Mesothelial cell of epicardium (in vitro differentiated cells): ENCODE measurements at regions not wholly inside any gene's neighbourhood (a gene's known extent, or its start where the extent isn't known, plus 50 kb on each side); places are given as distances from the start of the nearest gene placed in this dataset.

Experiments used
- DNase-seq, 2 experiments: peaks; one replicate each; pipeline ENCODE4 v3.0.0; 2021; ENCODE audit warnings: low spot score in 2 of 2; ENCODE audit not compliant: unreplicated experiment in 2 of 2
- H3K27ac Mint-ChIP-seq: 2 replicates; pipeline ENCODE4 v1.8.0; 2021; ENCODE audit warnings: mixed read lengths
- H3K27me3 Mint-ChIP-seq: 2 replicates; pipeline ENCODE4 v1.8.0; 2021; ENCODE audit warnings: low read depth, mixed read lengths
- H3K36me3 Mint-ChIP-seq: 2 replicates; pipeline ENCODE4 v1.8.0; 2021; ENCODE audit warnings: mixed read lengths
- H3K4me1 Mint-ChIP-seq: 2 replicates; pipeline ENCODE4 v1.8.0; 2021; ENCODE audit warnings: mixed read lengths
- H3K4me3 Mint-ChIP-seq: 2 replicates; pipeline ENCODE4 v1.8.0; 2021; ENCODE audit warnings: mild to moderate bottlenecking, moderate library complexity, mixed read lengths
- H3K9me3 Mint-ChIP-seq: 2 replicates; pipeline ENCODE4 v1.8.0; 2021; ENCODE audit warnings: mixed read lengths
- CTCF ChIP-seq: fragments of 200-600 bp; sonication (generic); IDR thresholded peaks from one replicate; pipeline ENCODE4 v1.5.0; 2021; ENCODE audit warnings: antibody characterized with exemption; ENCODE audit not compliant: unreplicated experiment

GRCh38 chr12:75888874-75889613 is 142.5 kb downstream of the PHLDA1 start:
- no peaks in the 10 kb centered on the region for H3K36me3 Mint-ChIP-seq
- H3K27me3 Mint-ChIP-seq = no peaks in the 10 kb centered on the region
- H3K4me1 Mint-ChIP-seq = peaks cover 57% of the 10 kb centered on the region
- no peak for TF ChIP-seq CTCF
- peak overlapping the region; percentile 77 for H3K27ac Mint-ChIP-seq
- no peaks in the 10 kb centered on the region for H3K9me3 Mint-ChIP-seq
- peak overlapping the region; percentile 47 for H3K4me3 Mint-ChIP-seq
- no peak for DNase-seq

GRCh38 chr12:75888399-75888798 is 143.2 kb downstream of the PHLDA1 start:
- Mint-ChIP-seq H3K4me1 (peaks cover 61% of the 10 kb centered on the region), H3K4me3 (no peak overlapping the region), H3K27ac (no peak overlapping the region), H3K27me3 (no peaks in the 10 kb centered on the region), H3K36me3 (no peaks in the 10 kb centered on the region), H3K9me3 (no peaks in the 10 kb centered on the region)
- no peak for TF ChIP-seq CTCF
- DNase-seq = no peak

- no peaks in the 10 kb centered on the region for H3K9me3 Mint-ChIP-seq
- no peak for DNase-seq
- TF ChIP-seq CTCF = no peak
- no peaks in the 10 kb centered on the region for H3K36me3 Mint-ChIP-seq
- no peaks in the 10 kb centered on the region for H3K27me3 Mint-ChIP-seq
- peaks cover 60% of the 10 kb centered on the region for H3K4me1 Mint-ChIP-seq
- H3K27ac Mint-ChIP-seq = no peak overlapping the region
- no peak overlapping the region for H3K4me3 Mint-ChIP-seq
These were observed 143.6 kb downstream of the PHLDA1 start for GRCh38 chr12:75887979-75888378.

- TF ChIP-seq CTCF = no peak
- H3K9me3 Mint-ChIP-seq = no peaks in the 10 kb centered on the region
- no peak overlapping the region for H3K4me3 Mint-ChIP-seq
- H3K27ac Mint-ChIP-seq = peak overlapping the region; percentile 1
- H3K4me1 Mint-ChIP-seq = peaks cover 42% of the 10 kb centered on the region
- no peaks in the 10 kb centered on the region for H3K27me3 Mint-ChIP-seq
- DNase-seq = no peak
- no peaks in the 10 kb centered on the region for H3K36me3 Mint-ChIP-seq
These were observed 147.1 kb downstream of the PHLDA1 start for GRCh38 chr12:75884465-75884985.

GRCh38 chr12:75883241-75883640 is 148.3 kb downstream of the PHLDA1 start:
- Mint-ChIP-seq H3K36me3 (no peaks in the 10 kb centered on the region), H3K27me3 (no peaks in the 10 kb centered on the region), H3K27ac (peak overlapping the region; percentile 13), H3K9me3 (no peaks in the 10 kb centered on the region), H3K4me1 (peaks cover 41% of the 10 kb centered on the region), H3K4me3 (no peak overlapping the region)
- DNase-seq = no peak
- no peak for TF ChIP-seq CTCF
